ENCODE measurements at regions not wholly inside any gene's neighbourhood (a gene's known extent, or its start where the extent isn't known, plus 50 kb on each side); places are given as distances from the start of the nearest gene placed in this dataset.

- intact Hi-C loops (cut with DNase I; ENCODE audit: low total_unique reads), result no loop called here
- Histone ChIP-seq H3K9me3 (peaks cover 0 to 26% (median 6%) of the 10 kb centered on the region in 8 donors), H3K4me3 (no peak overlapping the region), H3K27ac (no peak overlapping the region), H3K36me3 (no peaks in the 10 kb centered on the region), H3K4me1 (no peaks in the 10 kb centered on the region), H3K27me3 (replicated peaks in 1 of 7) (no peaks in the 10 kb centered on the region)
- DNase-seq, result no peak
- WGBS, 5 donors, result 81 to 96% (median 88%) methylated on average over 2 of the region's 2 CpGs
- no peak for TF ChIP-seq POLR2AphosphoS5 (IDR thresholded peaks at IDR 0.05)
- TF ChIP-seq CTCF (IDR thresholded peaks at IDR 0.05 in 8 of 11, conservative IDR thresholded peaks at IDR 0.05 in 3 of 11), result no peak
- TF ChIP-seq POLR2A (IDR thresholded peaks at IDR 0.05), result no peak
Observed at GRCh38 chr4:178448372-178449035, 1006.3 kb upstream of the AGA start.

GRCh38 chr4:178450614-178451013 is 1008.4 kb upstream of the AGA start:
- Histone ChIP-seq H3K27ac (no peak overlapping the region), H3K4me1 (no peaks in the 10 kb centered on the region), H3K9me3 (peaks cover 0 to 20% (median 6%) of the 10 kb centered on the region in 8 donors), H3K36me3 (no peaks in the 10 kb centered on the region), H3K4me3 (no peak overlapping the region), H3K27me3 (replicated peaks in 1 of 7) (no peaks in the 10 kb centered on the region)
- TF ChIP-seq POLR2A (IDR thresholded peaks at IDR 0.05) (no peak), CTCF (IDR thresholded peaks at IDR 0.05 in 8 of 11, conservative IDR thresholded peaks at IDR 0.05 in 3 of 11) (no peak), POLR2AphosphoS5 (IDR thresholded peaks at IDR 0.05) (no peak)
- intact Hi-C loops (cut with DNase I; ENCODE audit: low total_unique reads), result no loop called here
- no peak for DNase-seq
- WGBS, 5 donors, result 80 to 87% (median 85%) methylated on average over 3 of the region's 3 CpGs

- no peak for TF ChIP-seq CTCF (IDR thresholded peaks at IDR 0.05 in 8 of 11, conservative IDR thresholded peaks at IDR 0.05 in 3 of 11)
- no peak for TF ChIP-seq POLR2A (IDR thresholded peaks at IDR 0.05)
- no peak for TF ChIP-seq POLR2AphosphoS5 (IDR thresholded peaks at IDR 0.05)
- intact Hi-C loops (cut with DNase I; ENCODE audit: low total_unique reads), result no loop called here
- no peak overlapping the region for H3K27ac ChIP-seq
- H3K4me3 ChIP-seq, result no peak overlapping the region
- H3K4me1 ChIP-seq, result no peaks in the 10 kb centered on the region
- DNase-seq, result no peak
- H3K9me3 ChIP-seq, result peaks cover 0 to 14% (median 6%) of the 10 kb centered on the region in 8 donors
- WGBS, 5 donors, result 73 to 86% (median 83%) methylated on average over 4 of the region's 4 CpGs
- H3K36me3 ChIP-seq, result no peaks in the 10 kb centered on the region
- no peaks in the 10 kb centered on the region for H3K27me3 ChIP-seq (replicated peaks in 1 of 7)
Observed at GRCh38 chr4:178453057-178453456, 1010.8 kb upstream of the AGA start.

GRCh38 chr4:178457286-178457685 is 1015.0 kb upstream of the AGA start:
- intact Hi-C loops (cut with DNase I; ENCODE audit: low total_unique reads), result no loop called here
- Histone ChIP-seq H3K36me3 (no peaks in the 10 kb centered on the region), H3K27ac (no peak overlapping the region), H3K4me1 (no peaks in the 10 kb centered on the region), H3K27me3 (replicated peaks in 1 of 7) (no peaks in the 10 kb centered on the region), H3K9me3 (peaks cover 0 to 10% (median under 1%) of the 10 kb centered on the region in 8 donors), H3K4me3 (no peak overlapping the region)
- no peak for TF ChIP-seq POLR2A (IDR thresholded peaks at IDR 0.05)
- TF ChIP-seq POLR2AphosphoS5 (IDR thresholded peaks at IDR 0.05), result no peak
- TF ChIP-seq CTCF (IDR thresholded peaks at IDR 0.05 in 8 of 11, conservative IDR thresholded peaks at IDR 0.05 in 3 of 11), result no peak
- DNase-seq, result no peak
